Astrocyte of the cerebellum (primary cell): ENCODE measurements at regions not wholly inside any gene's neighbourhood (a gene's known extent, or its start where the extent isn't known, plus 50 kb on each side); places are given as distances from the start of the nearest gene placed in this dataset.

Experiments
- DNase-seq: peaks from one replicate; pipeline ENCODE4 v3.0.0-alpha.2; 2011; ENCODE audit warnings: low read depth
- H3K4me3 ChIP-seq: 2 replicates; pipeline ENCODE4 v1.5.1; 2011; ENCODE audit warnings: mild to moderate bottlenecking, low read depth, low read length, moderate library complexity
- CTCF ChIP-seq: IDR thresholded peaks from 2 replicates; pipeline ENCODE4 v1.5.1; 2012; ENCODE audit warnings: low read length, low read depth, moderate library complexity, mild to moderate bottlenecking; ENCODE audit errors: missing control alignments
- in situ Hi-C: cut with HindIII; loops from 2 replicates; pipeline ENCODE4 v1.10.0; 2017; ENCODE audit warnings: low sequenced_read_pairs

GRCh38 chr1:99098589-99098988 lies 93.9 kb upstream of the PLPPR5 start:
- no peak overlapping the region for H3K4me3 ChIP-seq
- in situ Hi-C loops, result no loop called here
- TF ChIP-seq CTCF, result no peak
- no peak for DNase-seq

- in situ Hi-C loops, result no loop called here
- no peak overlapping the region for H3K4me3 ChIP-seq
- DNase-seq, result no peak
- no peak for TF ChIP-seq CTCF
Observed at GRCh38 chr1:99106274-99106673, 101.6 kb upstream of the PLPPR5 start.

- in situ Hi-C loops, result no loop called here
- TF ChIP-seq CTCF, result no peak
- DNase-seq, result no peak
- H3K4me3 ChIP-seq, result no peak overlapping the region
Observed at GRCh38 chr1:99107680-99108079, 103.0 kb upstream of the PLPPR5 start.

- in situ Hi-C loops, result no loop called here
- H3K4me3 ChIP-seq, result no peak overlapping the region
- TF ChIP-seq CTCF, result no peak
- no peak for DNase-seq
Observed at GRCh38 chr1:99110140-99111041, 105.7 kb upstream of the PLPPR5 start.

- no peak overlapping the region for H3K4me3 ChIP-seq
- in situ Hi-C loops, result no loop called here
- DNase-seq, result no peak
- TF ChIP-seq CTCF, result no peak
Observed at GRCh38 chr1:99115231-99115630, 110.6 kb upstream of the PLPPR5 start.

DNA sequence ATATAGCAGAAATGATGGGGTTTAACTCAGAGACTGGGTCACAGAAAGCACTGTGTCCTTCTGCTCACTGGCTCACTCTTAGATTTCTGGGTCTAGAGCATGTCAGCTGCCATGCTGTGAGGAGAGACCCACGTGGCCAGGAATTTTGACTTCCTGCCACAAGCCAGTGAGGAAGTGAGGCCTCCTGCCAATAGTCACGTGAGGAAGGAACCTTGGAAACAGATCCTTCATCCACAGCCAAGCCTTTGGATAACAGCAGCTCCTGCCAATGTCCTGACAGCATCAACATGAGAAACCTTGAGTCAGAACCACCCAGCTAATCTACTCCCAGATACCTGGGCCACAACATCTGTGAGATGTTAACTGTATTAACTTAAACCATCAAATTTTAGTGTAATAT lies 114.5 kb upstream of the PLPPR5 start:
- in situ Hi-C loops, result no loop called here
- H3K4me3 ChIP-seq, result no peak overlapping the region
- no peak for TF ChIP-seq CTCF
- peak; percentile 29 for DNase-seq

GRCh38 chr1:99122039-99122438 lies 117.4 kb upstream of the PLPPR5 start:
- no peak for DNase-seq
- in situ Hi-C loops, result no loop called here
- no peak for TF ChIP-seq CTCF
- H3K4me3 ChIP-seq, result no peak overlapping the region
